IMR-90 (cell line): ENCODE measurements at regions not wholly inside any gene's neighbourhood (a gene's known extent, or its start where the extent isn't known, plus 50 kb on each side); places are given as distances from the start of the nearest gene placed in this dataset.
A peak's percentile ranks its signal among the peaks of the same experiment; 100 is the strongest.

Experiments used
- ATAC-seq: fragments of 200-7000 bp; cut with Tn5 transposase; 2 replicates; pipeline ENCODE4 v1.9.1; 2020; ENCODE audit warnings: low read depth, mild to moderate bottlenecking, moderate library complexity
- BruUV-seq: library from RNA; stranded (reverse); fragments of 400-500 nt; replicated peaks from 2 replicates; lab custom pipeline; 2021; lab: Mats Ljungman, UMichigan
- CTCF ChIA-PET: fragments of 300-600 bp; formaldehyde crosslinking; extraction: SDS; loops from one replicate; lab custom pipeline; 2021; ENCODE audit warnings: antibody characterized with exemption; lab: Yijun Ruan, JAX
- POLR2A ChIA-PET: fragments of 300-600 bp; sonication (Branson Sonifier 250); formaldehyde crosslinking; loops from one replicate; lab custom pipeline; 2022; ENCODE audit warnings: antibody characterized with exemption; ENCODE audit not compliant: unreplicated experiment; lab: Charles Lee
- DNase-seq: peaks from one replicate; pipeline ENCODE4 v3.0.0; 2013
- H2AFZ ChIP-seq: replicated peaks from 2 replicates; pipeline ENCODE3; 2013; ENCODE audit warnings: low read length, mild to moderate bottlenecking; ENCODE audit not compliant: poor library complexity
- H2AK5ac ChIP-seq: 2 replicates; pipeline ENCODE4 v1.6.1; 2013; ENCODE audit warnings: low read depth, low read length, inconsistent platforms
- H2AK9ac ChIP-seq: replicated peaks from 2 replicates; pipeline ENCODE3; 2013; ENCODE audit warnings: mild to moderate bottlenecking, low read depth, low read length, moderate library complexity; ENCODE audit not compliant: poor library complexity
- H2BK120ac ChIP-seq: 2 replicates; pipeline ENCODE4 v1.6.1; 2013; ENCODE audit warnings: low read depth, low read length, inconsistent platforms
- H2BK15ac ChIP-seq: 3 replicates; pipeline ENCODE4 v1.6.1; 2013; ENCODE audit warnings: low read depth, low read length, inconsistent platforms
- H2BK20ac ChIP-seq: 2 replicates; pipeline ENCODE4 v1.6.1; 2013; ENCODE audit warnings: low read depth, mild to moderate bottlenecking, inconsistent platforms, low read length, moderate library complexity
- H2BK5ac ChIP-seq: 2 replicates; pipeline ENCODE4 v1.6.1; 2013; ENCODE audit warnings: mild to moderate bottlenecking, low read depth, low read length, inconsistent platforms; ENCODE audit not compliant: poor library complexity, severe bottlenecking
- H3K14ac ChIP-seq: replicated peaks from 2 replicates; pipeline ENCODE4 v1.6.1; 2013; ENCODE audit warnings: low read depth, low read length, inconsistent platforms
- H3K18ac ChIP-seq: 2 replicates; pipeline ENCODE4 v1.6.1; 2013; ENCODE audit warnings: low read depth, low read length, control low read depth
- H3K23ac ChIP-seq: 2 replicates; pipeline ENCODE4 v1.6.1; 2013; ENCODE audit warnings: low read depth, low read length, inconsistent platforms
- H3K27ac ChIP-seq: 2 replicates; pipeline ENCODE4 v1.5.1; 2013; ENCODE audit warnings: mild to moderate bottlenecking, control low read depth, low read length; ENCODE audit not compliant: insufficient read depth
- H3K27me3 ChIP-seq: 2 replicates; pipeline ENCODE4 v1.6.1; 2013; ENCODE audit warnings: low read length; ENCODE audit not compliant: control insufficient read depth, insufficient read depth
- H3K36me3 ChIP-seq: 2 replicates; pipeline ENCODE4 v1.6.1; 2013; ENCODE audit warnings: low read length, mixed read lengths; ENCODE audit not compliant: control insufficient read depth, insufficient read depth
- H3K4ac ChIP-seq: 2 replicates; pipeline ENCODE4 v1.6.1; 2013; ENCODE audit warnings: low read depth, low read length, inconsistent platforms
- H3K4me1 ChIP-seq: 2 replicates; pipeline ENCODE4 v1.6.1; 2013; ENCODE audit warnings: low read length, mixed read lengths; ENCODE audit not compliant: control insufficient read depth, insufficient read depth
- H3K4me2 ChIP-seq: 2 replicates; pipeline ENCODE4 v1.6.1; 2013; ENCODE audit warnings: low read depth, mild to moderate bottlenecking, control low read depth, low read length, moderate library complexity
- H3K4me3 ChIP-seq: 2 replicates; pipeline ENCODE4 v1.5.1; 2013; ENCODE audit warnings: low read depth, mild to moderate bottlenecking, control low read depth, low read length, moderate library complexity; ENCODE audit not compliant: insufficient read depth
- H3K56ac ChIP-seq: 2 replicates; pipeline ENCODE4 v1.6.1; 2013; ENCODE audit warnings: low read length, inconsistent platforms; ENCODE audit not compliant: insufficient read depth; ENCODE audit errors: extremely low read depth
- H3K79me1 ChIP-seq, 2 experiments: 2 replicates each; pipeline ENCODE4 v1.6.1; 2013; ENCODE audit warnings: low read length in 2 of 2, inconsistent platforms in 1 of 2, low read depth in 1 of 2
- H3K9ac ChIP-seq: 2 replicates; pipeline ENCODE4 v1.6.1; 2013; ENCODE audit warnings: low read depth, low read length, control low read depth
- H3K9me1 ChIP-seq: 2 replicates; pipeline ENCODE4 v1.6.1; 2013; ENCODE audit warnings: low read length, inconsistent platforms; ENCODE audit not compliant: insufficient read depth
- H3K9me3 ChIP-seq: 2 replicates; pipeline ENCODE4 v1.6.1; 2013; ENCODE audit warnings: low read length; ENCODE audit not compliant: control insufficient read depth, insufficient read depth
- H4K20me1 ChIP-seq: 2 replicates; pipeline ENCODE4 v1.6.1; 2013; ENCODE audit warnings: low read length, inconsistent platforms; ENCODE audit not compliant: insufficient read depth
- H4K5ac ChIP-seq: 2 replicates; pipeline ENCODE4 v1.6.1; 2013; ENCODE audit warnings: mild to moderate bottlenecking, low read depth, low read length, control low read depth
- H4K8ac ChIP-seq, 2 experiments: 2 replicates each; pipeline ENCODE4 v1.6.1; 2013; ENCODE audit warnings: low read depth in 2 of 2, low read length in 2 of 2, control low read depth in 1 of 2, inconsistent platforms in 1 of 2
- H4K91ac ChIP-seq: 2 replicates; pipeline ENCODE4 v1.6.1; 2013; ENCODE audit warnings: low read depth, low read length, inconsistent platforms; ENCODE audit not compliant: insufficient read depth
- BHLHE40 ChIP-seq: fragments of 150-350 bp; IDR thresholded peaks from 2 replicates; pipeline ENCODE4 v1.6.1; 2016; ENCODE audit warnings: mild to moderate bottlenecking, low read depth, low read length
- CHD1 ChIP-seq: IDR thresholded peaks from 2 replicates; pipeline ENCODE4 v1.6.1; 2012; ENCODE audit warnings: low read depth, low read length, improper control_type of control experiment
- ELK1 ChIP-seq: fragments of 150-350 bp; IDR thresholded peaks from 2 replicates; pipeline ENCODE4 v1.6.1; 2016; ENCODE audit warnings: low read depth, mild to moderate bottlenecking, low read length, moderate library complexity, borderline replicate concordance
- MAFK ChIP-seq: IDR thresholded peaks from 2 replicates; pipeline ENCODE4 v1.6.1; 2012; ENCODE audit warnings: low read depth, low read length, improper control_type of control experiment
- MAZ ChIP-seq: IDR thresholded peaks from 2 replicates; pipeline ENCODE4 v1.6.1; 2012; ENCODE audit warnings: low read depth, mild to moderate bottlenecking, low read length, improper control_type of control experiment, moderate library complexity, borderline replicate concordance
- MXI1 ChIP-seq: IDR thresholded peaks from 2 replicates; pipeline ENCODE4 v1.6.1; 2012; ENCODE audit warnings: low read depth, mild to moderate bottlenecking, low read length, moderate library complexity, borderline replicate concordance
- SMC3 ChIP-seq: fragments of 150-350 bp; IDR thresholded peaks from 2 replicates; pipeline ENCODE4 v1.6.1; 2016; ENCODE audit warnings: low read depth, mild to moderate bottlenecking, antibody characterized with exemption, low read length, moderate library complexity
- WGBS, 2 experiments: methylation state at CpG; one replicate each; pipeline versions ENCODE4 v1.1.5 to v1.1.7; 2013; ENCODE audit warnings: missing lambda C conversion rate in 2 of 2; ENCODE audit not compliant: insufficient read length in 1 of 2; ENCODE audit errors: extremely low coverage in 2 of 2; 5-methylcytosine and 5-hydroxymethylcytosine counted together
- dilution Hi-C: fragments of 300-500 bp; cut with HindIII; formaldehyde crosslinking; loops from one replicate; pipeline ENCODE4 v1.14.3; 2018; ENCODE audit warnings: low sequenced_read_pairs; ENCODE audit not compliant: unreplicated experiment
- in situ Hi-C: fragments of 300-500 bp; cut with MboI; formaldehyde crosslinking; loops from 3 replicates; pipeline ENCODE4 v1.14.3; 2019; ENCODE audit warnings: low sequenced_read_pairs, inconsistent platforms, mixed read lengths
- intact Hi-C: fragments of 100-400 bp; cut with micrococcal nuclease; formaldehyde crosslinking; loops from 2 replicates; pipeline ENCODE4 v1.10.0; 2022
- TF ChIP-seq, protein P1 (sequence below): conservative IDR thresholded peaks from 2 replicates; pipeline ENCODE4 v1.5.1; 2012; ENCODE audit warnings: mild to moderate bottlenecking, low read depth, low read length, improper control_type of control experiment

DNA sequence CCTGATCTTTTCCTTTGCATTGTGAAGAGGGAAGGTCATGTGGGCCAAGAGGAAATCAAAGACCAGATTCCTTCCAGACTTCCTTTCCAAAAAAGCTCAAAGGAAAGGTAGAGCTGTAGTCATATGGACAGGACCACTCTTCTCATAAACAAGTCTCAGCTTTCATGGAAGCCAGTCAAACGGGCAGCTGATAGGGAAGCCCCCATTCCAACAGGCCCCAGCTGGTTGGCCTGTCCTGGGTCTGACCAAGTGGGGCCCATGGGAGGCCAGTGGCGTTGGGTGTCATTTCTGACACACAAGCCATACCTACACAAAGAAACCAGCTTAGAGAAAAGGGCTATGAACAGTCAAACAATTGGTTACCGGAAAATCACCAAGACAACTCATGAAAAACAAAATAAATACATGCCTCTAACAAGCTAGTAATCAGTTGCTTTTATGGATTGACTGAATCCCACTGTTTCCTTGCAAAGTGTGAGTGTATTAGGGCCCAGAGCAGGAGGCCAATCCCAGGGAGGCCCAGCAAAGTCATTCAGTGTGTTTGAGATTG is 149.6 kb upstream of the MAMLD1 start:
- WGBS, 2 experiments, result no CpG with 5 or more reads among the region's 3 CpGs
- Histone ChIP-seq H2BK15ac (no peak overlapping the region), H3K56ac (no peak overlapping the region), H2BK5ac (peak overlapping the region; percentile 23), H2BK120ac (peak overlapping the region; percentile 34), H4K91ac (no peak overlapping the region), H3K27ac (no peak overlapping the region), H3K36me3 (no peaks in the 10 kb centered on the region), H3K4ac (peak overlapping the region; percentile 39; the same call in 1 of the 2 replicates), H3K23ac (0 out of 2 replicates have a peak overlapping the region, but pooled peaks have one; percentile 16), H4K5ac (peak overlapping the region; percentile 59; the same call in 1 of the 2 replicates), H3K9ac (no peak overlapping the region), H3K18ac (peak overlapping the region; percentile 60), H2AK9ac (no peak overlapping the region), H3K4me2 (no peak overlapping the region), H3K9me3 (no peaks in the 10 kb centered on the region), H3K9me1 (no peaks in the 10 kb centered on the region), H3K79me1 (no peaks in the 10 kb centered on the region), H3K4me1 (0 out of 2 replicates have a peak, but pooled peaks cover 5% of the 10 kb centered on the region), H2AFZ (peak overlapping the region; percentile 53), H3K4me3 (no peak overlapping the region), H2AK5ac (no peak overlapping the region), H4K20me1 (no peaks in the 10 kb centered on the region), H4K8ac (peak overlapping the region; percentile 30 to 71; a peak in 2 of 4 replicates), H3K14ac (no peak overlapping the region; the same call in 1 of the 2 replicates), H3K27me3 (no peaks in the 10 kb centered on the region; the same call in 1 of the 2 replicates), H2BK20ac (0 out of 2 replicates have a peak overlapping the region, but pooled peaks have one; percentile 40)
- DNase-seq, result no peak
- BruUV-seq, result no TSS peak
- no peak for ATAC-seq
- dilution Hi-C loops, result no loop called here
- TF ChIP-seq, protein P1, sequence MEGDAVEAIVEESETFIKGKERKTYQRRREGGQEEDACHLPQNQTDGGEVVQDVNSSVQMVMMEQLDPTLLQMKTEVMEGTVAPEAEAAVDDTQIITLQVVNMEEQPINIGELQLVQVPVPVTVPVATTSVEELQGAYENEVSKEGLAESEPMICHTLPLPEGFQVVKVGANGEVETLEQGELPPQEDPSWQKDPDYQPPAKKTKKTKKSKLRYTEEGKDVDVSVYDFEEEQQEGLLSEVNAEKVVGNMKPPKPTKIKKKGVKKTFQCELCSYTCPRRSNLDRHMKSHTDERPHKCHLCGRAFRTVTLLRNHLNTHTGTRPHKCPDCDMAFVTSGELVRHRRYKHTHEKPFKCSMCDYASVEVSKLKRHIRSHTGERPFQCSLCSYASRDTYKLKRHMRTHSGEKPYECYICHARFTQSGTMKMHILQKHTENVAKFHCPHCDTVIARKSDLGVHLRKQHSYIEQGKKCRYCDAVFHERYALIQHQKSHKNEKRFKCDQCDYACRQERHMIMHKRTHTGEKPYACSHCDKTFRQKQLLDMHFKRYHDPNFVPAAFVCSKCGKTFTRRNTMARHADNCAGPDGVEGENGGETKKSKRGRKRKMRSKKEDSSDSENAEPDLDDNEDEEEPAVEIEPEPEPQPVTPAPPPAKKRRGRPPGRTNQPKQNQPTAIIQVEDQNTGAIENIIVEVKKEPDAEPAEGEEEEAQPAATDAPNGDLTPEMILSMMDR, result no peak
- TF ChIP-seq MXI1 (no peak), MAFK (no peak), SMC3 (no peak), MAZ (no peak), BHLHE40 (no peak), CHD1 (no peak), ELK1 (no peak)
- POLR2A ChIA-PET, result interaction anchor here (1.2 kb wide), 1 partner anchor 13 kb away, joined by 3 read pairs; no protein-coding TSS in a partner anchor
- CTCF ChIA-PET, result no interaction called here
- intact Hi-C loops, result loop anchor here (1.0 kb wide), 1 partner anchor 151 kb away; no protein-coding TSS in a partner anchor
- in situ Hi-C loops, result no loop called here
